ENCODE measurements at regions not wholly inside any gene's neighbourhood (a gene's known extent, or its start where the extent isn't known, plus 50 kb on each side); places are given as distances from the start of the nearest gene placed in this dataset.

- no peak overlapping the region for H2AFZ ChIP-seq (ENCODE audit: control insufficient read depth, low read depth, low read length)
- in situ Hi-C loops (cut with MboI) = no loop called here
- CTCF ChIA-PET = interaction anchor here (1.0 to 1.2 kb wide), 2 partner anchors 18 to 622 kb away, joined by 3 read pairs; no protein-coding TSS in a partner anchor
- FAIRE-seq (no peak), ATAC-seq (no peak), DNase-seq (ENCODE audit: low read depth, low spot score) (no peak)
- no peak overlapping the region for H3K27ac ChIP-seq (ENCODE audit: control insufficient read depth, insufficient read depth)
- RAD21 ChIA-PET (ENCODE audit: unreplicated experiment) = no interaction called here
- no peaks in the 10 kb centered on the region for H3K79me2 ChIP-seq (ENCODE audit: control insufficient read depth, insufficient read depth, low read length)
- no peak overlapping the region for H3K9ac ChIP-seq (ENCODE audit: control insufficient read depth, insufficient read depth, low read length)
- H4K20me1 ChIP-seq (ENCODE audit: control insufficient read depth, insufficient read depth) = no peaks in the 10 kb centered on the region
- SMC1A ChIA-PET (ENCODE audit: uncharacterized antibody, unreplicated experiment) = no interaction called here
- no peaks in the 10 kb centered on the region for H3K36me3 ChIP-seq (ENCODE audit: control insufficient read depth in 2 of 2, insufficient read depth in 2 of 2, low read length in 1 of 2)
- no peak overlapping the region for H3K4me3 ChIP-seq
- H3K9me3 ChIP-seq (replicated peaks; ENCODE audit: control insufficient read depth, insufficient read depth, low read length) = no peaks in the 10 kb centered on the region
- TF ChIP-seq LARP7 (IDR thresholded peaks at IDR 0.05) (no peak), HCFC1 (IDR thresholded peaks at IDR 0.05; ENCODE audit: low read length) (no peak), ZNF217 (IDR thresholded peaks at IDR 0.05) (no peak), SREBF2 (IDR thresholded peaks at IDR 0.05; ENCODE audit: low read length) (no peak), HDAC6 (IDR thresholded peaks at IDR 0.05; ENCODE audit: unreplicated experiment) (no peak)
- TF ChIP-seq, protein P1, sequence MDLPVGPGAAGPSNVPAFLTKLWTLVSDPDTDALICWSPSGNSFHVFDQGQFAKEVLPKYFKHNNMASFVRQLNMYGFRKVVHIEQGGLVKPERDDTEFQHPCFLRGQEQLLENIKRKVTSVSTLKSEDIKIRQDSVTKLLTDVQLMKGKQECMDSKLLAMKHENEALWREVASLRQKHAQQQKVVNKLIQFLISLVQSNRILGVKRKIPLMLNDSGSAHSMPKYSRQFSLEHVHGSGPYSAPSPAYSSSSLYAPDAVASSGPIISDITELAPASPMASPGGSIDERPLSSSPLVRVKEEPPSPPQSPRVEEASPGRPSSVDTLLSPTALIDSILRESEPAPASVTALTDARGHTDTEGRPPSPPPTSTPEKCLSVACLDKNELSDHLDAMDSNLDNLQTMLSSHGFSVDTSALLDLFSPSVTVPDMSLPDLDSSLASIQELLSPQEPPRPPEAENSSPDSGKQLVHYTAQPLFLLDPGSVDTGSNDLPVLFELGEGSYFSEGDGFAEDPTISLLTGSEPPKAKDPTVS (IDR thresholded peaks at IDR 0.05; ENCODE audit: low read depth, low read length) = no peak
- TF ChIP-seq, protein P2, sequence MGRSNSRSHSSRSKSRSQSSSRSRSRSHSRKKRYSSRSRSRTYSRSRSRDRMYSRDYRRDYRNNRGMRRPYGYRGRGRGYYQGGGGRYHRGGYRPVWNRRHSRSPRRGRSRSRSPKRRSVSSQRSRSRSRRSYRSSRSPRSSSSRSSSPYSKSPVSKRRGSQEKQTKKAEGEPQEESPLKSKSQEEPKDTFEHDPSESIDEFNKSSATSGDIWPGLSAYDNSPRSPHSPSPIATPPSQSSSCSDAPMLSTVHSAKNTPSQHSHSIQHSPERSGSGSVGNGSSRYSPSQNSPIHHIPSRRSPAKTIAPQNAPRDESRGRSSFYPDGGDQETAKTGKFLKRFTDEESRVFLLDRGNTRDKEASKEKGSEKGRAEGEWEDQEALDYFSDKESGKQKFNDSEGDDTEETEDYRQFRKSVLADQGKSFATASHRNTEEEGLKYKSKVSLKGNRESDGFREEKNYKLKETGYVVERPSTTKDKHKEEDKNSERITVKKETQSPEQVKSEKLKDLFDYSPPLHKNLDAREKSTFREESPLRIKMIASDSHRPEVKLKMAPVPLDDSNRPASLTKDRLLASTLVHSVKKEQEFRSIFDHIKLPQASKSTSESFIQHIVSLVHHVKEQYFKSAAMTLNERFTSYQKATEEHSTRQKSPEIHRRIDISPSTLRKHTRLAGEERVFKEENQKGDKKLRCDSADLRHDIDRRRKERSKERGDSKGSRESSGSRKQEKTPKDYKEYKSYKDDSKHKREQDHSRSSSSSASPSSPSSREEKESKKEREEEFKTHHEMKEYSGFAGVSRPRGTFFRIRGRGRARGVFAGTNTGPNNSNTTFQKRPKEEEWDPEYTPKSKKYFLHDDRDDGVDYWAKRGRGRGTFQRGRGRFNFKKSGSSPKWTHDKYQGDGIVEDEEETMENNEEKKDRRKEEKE (IDR thresholded peaks at IDR 0.05) = no peak
- intact Hi-C loops (cut with micrococcal nuclease; ENCODE audit: unreplicated experiment) = no loop called here
- no peaks in the 10 kb centered on the region for H3K27me3 ChIP-seq (replicated peaks in 1 of 2; ENCODE audit: control insufficient read depth in 2 of 2, insufficient read depth in 2 of 2, low read length in 1 of 2)
- 0% methylated on average over 3 of the region's 3 CpGs for WGBS (ENCODE audit: insufficient coverage, insufficient replicate concordance, low lambda C conversion rate, missing lambda C conversion rate)
- H3K4me1 ChIP-seq (ENCODE audit: control insufficient read depth, insufficient read depth, low read length) = no peaks in the 10 kb centered on the region
- no peak overlapping the region for H3K4me2 ChIP-seq (ENCODE audit: control insufficient read depth, insufficient read depth)
- no TSS peak for BruUV-seq (replicated peaks)
- POLR2A ChIA-PET = no interaction called here
These were observed 154.1 kb upstream of the THUMPD2 start for GRCh38 chr2:39933196-39933595.

All from GM12878 (cell line).